Smooth muscle cell (in vitro differentiated cells): ENCODE measurements at regions not wholly inside any gene's neighbourhood (a gene's known extent, or its start where the extent isn't known, plus 50 kb on each side); places are given as distances from the start of the nearest gene placed in this dataset.

Experiments used
- DNase-seq: peaks from one replicate; lab custom pipeline; 2025; ENCODE audit not compliant: unreplicated experiment; lab: John Stamatoyannopoulos, UW
- H2AFZ ChIP-seq: fragments of 200-600 bp; sonication (generic); 2 replicates; pipeline ENCODE4 v1.6.0; 2016; ENCODE audit warnings: antibody characterized with exemption, low read depth, mild to moderate bottlenecking
- H3F3A ChIP-seq: fragments of 200-600 bp; sonication (generic); 2 replicates; pipeline ENCODE4 v1.6.0; 2017; ENCODE audit warnings: antibody characterized with exemption, low read depth
- H3K27ac ChIP-seq: fragments of 200-600 bp; sonication (generic); 2 replicates; pipeline ENCODE4 v1.5.1; 2016; ENCODE audit warnings: low read depth, mild to moderate bottlenecking
- H3K27me3 ChIP-seq: fragments of 200-600 bp; sonication (generic); 2 replicates; pipeline ENCODE4 v1.6.1; 2016; ENCODE audit warnings: low read depth, mild to moderate bottlenecking
- H3K36me3 ChIP-seq: fragments of 200-600 bp; sonication (generic); 2 replicates; pipeline ENCODE4 v1.5.1; 2016; ENCODE audit warnings: low read depth
- H3K4me1 ChIP-seq: fragments of 200-600 bp; sonication (generic); 2 replicates; pipeline ENCODE4 v1.5.1; 2016; ENCODE audit warnings: low read depth
- H3K4me2 ChIP-seq: fragments of 200-600 bp; sonication (generic); 2 replicates; pipeline ENCODE4 v1.6.0; 2016; ENCODE audit warnings: mild to moderate bottlenecking
- H3K4me3 ChIP-seq: fragments of 200-600 bp; sonication (generic); 2 replicates; pipeline ENCODE4 v1.5.1; 2016; ENCODE audit warnings: mild to moderate bottlenecking
- H3K79me2 ChIP-seq: fragments of 200-600 bp; sonication (generic); 2 replicates; pipeline ENCODE4 v1.6.0; 2016; ENCODE audit warnings: low read depth, mild to moderate bottlenecking
- H3K9ac ChIP-seq: fragments of 200-600 bp; sonication (generic); 2 replicates; pipeline ENCODE4 v1.6.0; 2016; ENCODE audit warnings: low read depth
- H3K9me3 ChIP-seq: fragments of 200-600 bp; sonication (generic); replicated peaks from 2 replicates; pipeline ENCODE4 v1.5.1; 2016; ENCODE audit warnings: low read depth
- H4K20me1 ChIP-seq: fragments of 200-600 bp; sonication (generic); 2 replicates; pipeline ENCODE4 v1.6.0; 2016; ENCODE audit warnings: low read depth
- CTCF ChIP-seq: fragments of 200-600 bp; sonication (generic); IDR thresholded peaks from 2 replicates; pipeline ENCODE4 v1.5.1; 2017; ENCODE audit warnings: borderline replicate concordance, mild to moderate bottlenecking, antibody characterized with exemption; ENCODE audit not compliant: insufficient read depth, poor library complexity, severe bottlenecking
- WGBS: methylation state at CpG from one replicate; pipeline ENCODE4 v1.1.7; 2016; ENCODE audit warnings: low lambda C conversion rate; 5-methylcytosine and 5-hydroxymethylcytosine counted together

- Histone ChIP-seq H3K27me3 (peaks cover 40% of the 10 kb centered on the region), H4K20me1 (no peaks in the 10 kb centered on the region), H3K4me2 (no peak overlapping the region), H3F3A (no peaks in the 10 kb centered on the region), H3K4me3 (no peak overlapping the region), H3K9me3 (no peaks in the 10 kb centered on the region), H3K36me3 (no peaks in the 10 kb centered on the region), H3K27ac (no peak overlapping the region), H3K4me1 (no peaks in the 10 kb centered on the region), H2AFZ (no peak overlapping the region), H3K79me2 (no peaks in the 10 kb centered on the region), H3K9ac (no peak overlapping the region)
- TF ChIP-seq CTCF: no peak
- WGBS: 85% methylated on average over 4 of the region's 4 CpGs
- DNase-seq: no peak
Observed at GRCh38 chr11:134626032-134626431, 214.0 kb upstream of the B3GAT1 start.

GRCh38 chr11:134625631-134626030 lies 213.6 kb upstream of the B3GAT1 start:
- H3K27me3 ChIP-seq: peaks cover 40% of the 10 kb centered on the region
- no peaks in the 10 kb centered on the region for H3K36me3 ChIP-seq
- H3F3A ChIP-seq: no peaks in the 10 kb centered on the region
- no peaks in the 10 kb centered on the region for H3K4me1 ChIP-seq
- no peak overlapping the region for H3K4me2 ChIP-seq
- no peaks in the 10 kb centered on the region for H3K79me2 ChIP-seq
- no peak for DNase-seq
- H4K20me1 ChIP-seq: no peaks in the 10 kb centered on the region
- no peak overlapping the region for H3K9ac ChIP-seq
- WGBS: 74% methylated on average over 3 of the region's 3 CpGs
- H3K9me3 ChIP-seq: no peaks in the 10 kb centered on the region
- no peak for TF ChIP-seq CTCF
- no peak overlapping the region for H3K27ac ChIP-seq
- H2AFZ ChIP-seq: no peak overlapping the region
- H3K4me3 ChIP-seq: no peak overlapping the region

DNA sequence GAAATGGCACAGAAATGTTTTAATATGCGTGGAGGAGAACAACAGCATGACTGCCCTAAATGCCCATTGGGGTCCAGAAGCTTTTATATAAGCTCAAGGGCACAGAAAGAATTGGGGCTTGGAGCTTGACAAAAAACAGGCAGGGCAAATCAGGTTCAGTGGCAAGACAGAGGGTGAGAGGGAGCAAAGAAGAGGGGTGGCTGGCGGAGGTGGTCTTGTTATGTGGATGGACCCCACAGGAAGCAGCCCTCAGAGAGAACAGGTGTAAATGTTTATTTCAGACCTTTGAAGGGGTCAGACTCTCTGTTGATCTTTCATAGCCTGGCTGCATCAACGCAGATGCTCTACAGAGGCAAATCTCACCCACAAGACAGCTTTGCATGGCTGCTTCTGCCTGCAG lies 213.1 kb upstream of the B3GAT1 start:
- Histone ChIP-seq H3K4me2 (no peak overlapping the region), H3F3A (no peaks in the 10 kb centered on the region), H3K9ac (no peak overlapping the region), H3K9me3 (no peaks in the 10 kb centered on the region), H3K4me1 (no peaks in the 10 kb centered on the region), H3K79me2 (no peaks in the 10 kb centered on the region), H2AFZ (no peak overlapping the region), H3K27me3 (peaks cover 40% of the 10 kb centered on the region), H3K36me3 (no peaks in the 10 kb centered on the region), H4K20me1 (no peaks in the 10 kb centered on the region), H3K27ac (no peak overlapping the region), H3K4me3 (no peak overlapping the region)
- no peak for DNase-seq
- 77% methylated on average over 3 of the region's 3 CpGs for WGBS
- no peak for TF ChIP-seq CTCF

DNA sequence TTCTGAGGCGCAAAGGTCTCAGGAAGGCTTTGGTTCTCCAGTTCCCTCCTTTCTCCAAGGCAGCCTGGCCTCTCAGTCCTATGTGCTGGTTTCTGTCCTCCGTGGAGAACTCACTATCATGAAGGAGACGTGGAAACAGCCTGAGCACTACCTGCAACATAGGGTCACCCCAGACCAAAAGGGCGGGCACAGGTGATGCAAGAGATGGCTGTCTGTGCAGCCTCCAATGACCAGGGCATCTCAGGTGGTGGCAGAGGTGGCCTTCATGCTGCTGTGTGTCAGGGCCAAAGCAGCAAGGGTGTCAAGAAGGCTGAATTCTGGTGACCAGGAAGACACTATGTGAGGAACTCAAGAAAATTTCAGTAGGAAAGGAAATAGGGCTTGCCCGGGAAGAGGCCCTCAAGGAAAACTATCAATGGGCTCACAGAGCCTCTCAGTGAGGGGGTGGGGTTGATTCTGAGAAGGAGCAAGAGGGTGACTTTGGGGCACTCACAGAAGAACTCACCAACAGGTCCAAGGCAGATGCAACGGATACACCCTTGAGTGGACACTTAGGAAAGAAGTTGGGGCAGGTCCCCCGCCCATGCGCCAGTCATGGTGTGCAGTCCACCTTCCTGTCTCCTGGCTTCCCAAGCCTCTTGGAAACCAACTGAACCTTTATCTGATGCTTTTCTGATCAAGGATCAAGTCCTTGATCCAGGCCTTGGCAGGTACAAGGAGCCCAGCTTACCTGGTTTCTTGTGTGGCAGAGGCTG lies 212.3 kb upstream of the B3GAT1 start:
- H3K9me3 ChIP-seq: no peaks in the 10 kb centered on the region
- TF ChIP-seq CTCF: no peak
- 93% methylated on average over 8 of the region's 8 CpGs for WGBS
- H3K4me3 ChIP-seq: no peak overlapping the region
- no peaks in the 10 kb centered on the region for H3K79me2 ChIP-seq
- H4K20me1 ChIP-seq: no peaks in the 10 kb centered on the region
- H3K4me1 ChIP-seq: no peaks in the 10 kb centered on the region
- no peak overlapping the region for H3K27ac ChIP-seq
- H3K4me2 ChIP-seq: no peak overlapping the region
- peaks cover 40% of the 10 kb centered on the region for H3K27me3 ChIP-seq
- H2AFZ ChIP-seq: no peak overlapping the region
- no peak overlapping the region for H3K9ac ChIP-seq
- DNase-seq: no peak
- H3K36me3 ChIP-seq: no peaks in the 10 kb centered on the region
- H3F3A ChIP-seq: no peaks in the 10 kb centered on the region
